DMS79 (cell line): ENCODE measurements at regions not wholly inside any gene's neighbourhood (a gene's known extent, or its start where the extent isn't known, plus 50 kb on each side); places are given as distances from the start of the nearest gene placed in this dataset.
"Not testable (repeated sequence)": the region's sequence is repeated elsewhere in the genome, so short reads cannot be mapped to it uniquely, and the experiment has no call there.

Experiments
- DNase-seq: peaks from one replicate; lab custom pipeline; 2025; lab: John Stamatoyannopoulos, UW

GRCh38 chr2:144125751-144126150 lies 394.2 kb downstream of the ZEB2 start:
- no peak for DNase-seq

GRCh38 chr2:144124882-144125281 lies 395.0 kb downstream of the ZEB2 start:
- DNase-seq: no peak

- DNase-seq: no peak
These were observed 399.4 kb downstream of the ZEB2 start for GRCh38 chr2:144120487-144120886.

GRCh38 chr2:144117086-144117485 lies 402.8 kb downstream of the ZEB2 start:
- DNase-seq: no peak

GRCh38 chr2:144115739-144116291 lies 404.1 kb downstream of the ZEB2 start:
- no peak for DNase-seq

- no peak for DNase-seq
These were observed 405.2 kb downstream of the ZEB2 start for GRCh38 chr2:144114760-144115159.

- no peak for DNase-seq
These were observed 408.5 kb downstream of the ZEB2 start for GRCh38 chr2:144111437-144111836.

- DNase-seq: not testable (repeated sequence)
These were observed 413.8 kb downstream of the ZEB2 start for GRCh38 chr2:144106104-144106503.

GRCh38 chr2:144102386-144102785 lies 417.5 kb downstream of the ZEB2 start:
- DNase-seq: no peak

GRCh38 chr2:144099780-144100377 lies 420.0 kb downstream of the ZEB2 start:
- DNase-seq: no peak

- no peak for DNase-seq
These were observed 420.6 kb downstream of the ZEB2 start for GRCh38 chr2:144099340-144099739.

- DNase-seq: peak; percentile 96
These were observed 422.3 kb downstream of the ZEB2 start for GRCh38 chr2:144097440-144098225.

- DNase-seq: peak; percentile 55
These were observed 423.4 kb downstream of the ZEB2 start for GRCh38 chr2:144096531-144096930.

- no peak for DNase-seq
These were observed 425.3 kb downstream of the ZEB2 start for GRCh38 chr2:144094408-144095151.

GRCh38 chr2:144091622-144092021 lies 428.3 kb downstream of the ZEB2 start:
- no peak for DNase-seq

- DNase-seq: no peak
These were observed 431.1 kb downstream of the ZEB2 start for GRCh38 chr2:144088863-144089262.

GRCh38 chr2:144086965-144087364 lies 433.0 kb downstream of the ZEB2 start:
- DNase-seq: no peak

- no peak for DNase-seq
These were observed 434.9 kb downstream of the ZEB2 start for GRCh38 chr2:144085016-144085415.

- DNase-seq: no peak
These were observed 435.7 kb downstream of the ZEB2 start for GRCh38 chr2:144084114-144084661.

GRCh38 chr2:144083211-144083610 lies 436.7 kb downstream of the ZEB2 start:
- DNase-seq: no peak

- DNase-seq: no peak
These were observed 437.1 kb downstream of the ZEB2 start for GRCh38 chr2:144082777-144083176.

- no peak for DNase-seq
These were observed 437.6 kb downstream of the ZEB2 start for GRCh38 chr2:144082327-144082726.
